ENCODE measurements at regions not wholly inside any gene's neighbourhood (a gene's known extent, or its start where the extent isn't known, plus 50 kb on each side); places are given as distances from the start of the nearest gene placed in this dataset.

GRCh38 chr2:121972203-121972602, 216.8 kb downstream of the TSN start:
- no peak for DNase-seq (ENCODE audit: extremely low spot score, unreplicated experiment)
- Mint-ChIP-seq H3K36me3 (ENCODE audit: unreplicated experiment) (no peaks in the 10 kb centered on the region), H3K27me3 (ENCODE audit: unreplicated experiment) (peaks cover 46% of the 10 kb centered on the region), H3K4me3 (ENCODE audit: unreplicated experiment) (no peak overlapping the region), H3K9me3 (ENCODE audit: unreplicated experiment) (no peaks in the 10 kb centered on the region), H3K27ac (ENCODE audit: unreplicated experiment) (no peak overlapping the region), H3K4me1 (ENCODE audit: unreplicated experiment) (peaks cover 12% of the 10 kb centered on the region)
- no peak for TF ChIP-seq CTCF (IDR thresholded peaks at IDR 0.05)

- peak; percentile 81 for DNase-seq (ENCODE audit: extremely low spot score, unreplicated experiment)
- Mint-ChIP-seq H3K9me3 (ENCODE audit: unreplicated experiment) (no peaks in the 10 kb centered on the region), H3K27me3 (ENCODE audit: unreplicated experiment) (peaks cover 42% of the 10 kb centered on the region), H3K27ac (ENCODE audit: unreplicated experiment) (no peak overlapping the region), H3K4me1 (ENCODE audit: unreplicated experiment) (peaks cover 7% of the 10 kb centered on the region), H3K4me3 (ENCODE audit: unreplicated experiment) (peak overlapping the region; percentile 54), H3K36me3 (ENCODE audit: unreplicated experiment) (no peaks in the 10 kb centered on the region)
- peak; percentile 75 for TF ChIP-seq CTCF (IDR thresholded peaks at IDR 0.05)
Observed at GRCh38 chr2:121974897-121975661, 219.6 kb downstream of the TSN start.

GRCh38 chr2:121976926-121977325, 221.5 kb downstream of the TSN start:
- DNase-seq (ENCODE audit: extremely low spot score, unreplicated experiment), result peak; percentile 30
- Mint-ChIP-seq H3K27ac (ENCODE audit: unreplicated experiment) (no peak overlapping the region), H3K27me3 (ENCODE audit: unreplicated experiment) (peaks cover 36% of the 10 kb centered on the region), H3K36me3 (ENCODE audit: unreplicated experiment) (no peaks in the 10 kb centered on the region), H3K9me3 (ENCODE audit: unreplicated experiment) (no peaks in the 10 kb centered on the region), H3K4me1 (ENCODE audit: unreplicated experiment) (peaks cover 7% of the 10 kb centered on the region), H3K4me3 (ENCODE audit: unreplicated experiment) (no peak overlapping the region)
- TF ChIP-seq CTCF (IDR thresholded peaks at IDR 0.05), result no peak

GRCh38 chr2:121977326-121977725, 221.9 kb downstream of the TSN start:
- no peak for TF ChIP-seq CTCF (IDR thresholded peaks at IDR 0.05)
- Mint-ChIP-seq H3K27me3 (ENCODE audit: unreplicated experiment) (peaks cover 33% of the 10 kb centered on the region), H3K9me3 (ENCODE audit: unreplicated experiment) (no peaks in the 10 kb centered on the region), H3K27ac (ENCODE audit: unreplicated experiment) (no peak overlapping the region), H3K4me3 (ENCODE audit: unreplicated experiment) (no peak overlapping the region), H3K4me1 (ENCODE audit: unreplicated experiment) (peaks cover 7% of the 10 kb centered on the region), H3K36me3 (ENCODE audit: unreplicated experiment) (no peaks in the 10 kb centered on the region)
- peak; percentile 66 for DNase-seq (ENCODE audit: extremely low spot score, unreplicated experiment)

GRCh38 chr2:121992700-121993099, 237.2 kb downstream of the TSN start:
- peaks cover 31% of the 10 kb centered on the region for H3K27me3 Mint-ChIP-seq (ENCODE audit: unreplicated experiment)
- no peak overlapping the region for H3K4me3 Mint-ChIP-seq (ENCODE audit: unreplicated experiment)
- peaks cover 6% of the 10 kb centered on the region for H3K9me3 Mint-ChIP-seq (ENCODE audit: unreplicated experiment)
- no peaks in the 10 kb centered on the region for H3K4me1 Mint-ChIP-seq (ENCODE audit: unreplicated experiment)
- DNase-seq (ENCODE audit: extremely low spot score, unreplicated experiment), result no peak
- H3K27ac Mint-ChIP-seq (ENCODE audit: unreplicated experiment), result no peak overlapping the region
- no peak for TF ChIP-seq CTCF (IDR thresholded peaks at IDR 0.05)
- no peaks in the 10 kb centered on the region for H3K36me3 Mint-ChIP-seq (ENCODE audit: unreplicated experiment)

Data from osteocyte (in vitro differentiated cells).